ENCODE measurements at regions not wholly inside any gene's neighbourhood (a gene's known extent, or its start where the extent isn't known, plus 50 kb on each side); places are given as distances from the start of the nearest gene placed in this dataset.

GRCh38 chr2:139142252-139142880, 362.2 kb upstream of the NXPH2 start:
- TF ChIP-seq CTCF (IDR thresholded peaks at IDR 0.05; ENCODE audit: borderline replicate concordance) = no peak
- Histone ChIP-seq H3K36me3 (no peaks in the 10 kb centered on the region), H3K4me3 (no peak overlapping the region), H3K27ac (replicated peaks) (no peak overlapping the region), H3K9me3 (replicated peaks) (peaks cover 7% of the 10 kb centered on the region), H3K4me1 (no peaks in the 10 kb centered on the region), H3K27me3 (ENCODE audit: low read depth) (no peaks in the 10 kb centered on the region)
- no peak for DNase-seq
- intact Hi-C loops (cut with micrococcal nuclease) = no loop called here

DNA sequence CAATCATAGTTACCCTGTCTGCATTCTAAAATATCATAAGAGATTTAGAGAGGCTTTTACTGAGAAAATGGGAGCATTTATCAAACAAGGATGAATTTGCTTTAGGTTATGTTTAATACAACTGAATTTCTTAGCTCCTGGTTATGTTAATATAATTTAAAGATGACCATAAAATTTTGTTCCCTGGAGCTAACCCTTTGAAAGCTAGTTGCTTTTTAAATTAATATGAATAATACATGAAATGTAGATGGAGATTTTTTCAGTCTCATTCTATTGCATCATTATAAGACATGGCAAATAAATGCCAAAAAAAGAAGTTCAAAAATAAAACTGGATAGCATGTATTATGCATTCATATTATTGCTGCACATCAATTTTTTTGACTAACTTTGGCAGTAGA, 344.1 kb upstream of the NXPH2 start:
- H3K27ac ChIP-seq (replicated peaks) = no peak overlapping the region
- H3K9me3 ChIP-seq (replicated peaks) = peaks cover 18% of the 10 kb centered on the region
- no peaks in the 10 kb centered on the region for H3K27me3 ChIP-seq (ENCODE audit: low read depth)
- H3K4me3 ChIP-seq = no peak overlapping the region
- intact Hi-C loops (cut with micrococcal nuclease) = no loop called here
- DNase-seq = no peak
- H3K36me3 ChIP-seq = no peaks in the 10 kb centered on the region
- H3K4me1 ChIP-seq = no peaks in the 10 kb centered on the region
- TF ChIP-seq CTCF (IDR thresholded peaks at IDR 0.05; ENCODE audit: borderline replicate concordance) = no peak

DNA sequence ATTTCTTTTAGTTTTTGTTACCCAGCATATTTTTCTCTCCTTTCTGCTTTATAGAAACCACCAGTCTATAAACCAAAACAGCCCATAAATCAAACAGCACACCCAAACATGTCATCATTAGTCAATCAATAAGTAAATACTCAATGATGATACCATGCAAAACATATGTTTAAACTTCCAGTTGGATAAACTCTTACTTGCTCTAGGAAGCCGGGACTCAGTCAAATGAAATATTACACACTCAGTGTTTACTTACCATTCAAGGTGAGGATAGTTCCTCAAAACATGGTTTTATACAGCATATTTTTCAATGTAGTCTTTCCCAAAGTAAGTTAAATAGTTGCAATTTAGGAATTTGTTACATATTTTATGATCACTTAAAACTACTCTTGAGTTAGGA, 343.6 kb upstream of the NXPH2 start:
- Histone ChIP-seq H3K4me1 (no peaks in the 10 kb centered on the region), H3K36me3 (no peaks in the 10 kb centered on the region)
- intact Hi-C loops (cut with micrococcal nuclease) = no loop called here

GRCh38 chr2:139122711-139123158, 342.5 kb upstream of the NXPH2 start:
- H3K27ac ChIP-seq (replicated peaks) = no peak overlapping the region
- no peak for TF ChIP-seq CTCF (IDR thresholded peaks at IDR 0.05; ENCODE audit: borderline replicate concordance)
- H3K27me3 ChIP-seq (ENCODE audit: low read depth) = no peaks in the 10 kb centered on the region
- peaks cover 4% of the 10 kb centered on the region for H3K9me3 ChIP-seq (replicated peaks)
- DNase-seq = no peak
- H3K4me3 ChIP-seq = no peak overlapping the region
- intact Hi-C loops (cut with micrococcal nuclease) = no loop called here
- no peaks in the 10 kb centered on the region for H3K4me1 ChIP-seq
- H3K36me3 ChIP-seq = no peaks in the 10 kb centered on the region

More for the DNA sequence above, 343.6 kb upstream of the NXPH2 start:
- H3K9me3 ChIP-seq (replicated peaks) = peaks cover 14% of the 10 kb centered on the region
- H3K4me3 ChIP-seq = no peak overlapping the region
- DNase-seq = no peak
- no peaks in the 10 kb centered on the region for H3K27me3 ChIP-seq (ENCODE audit: low read depth)
- TF ChIP-seq CTCF (IDR thresholded peaks at IDR 0.05; ENCODE audit: borderline replicate concordance) = no peak
- H3K27ac ChIP-seq (replicated peaks) = no peak overlapping the region

DNA sequence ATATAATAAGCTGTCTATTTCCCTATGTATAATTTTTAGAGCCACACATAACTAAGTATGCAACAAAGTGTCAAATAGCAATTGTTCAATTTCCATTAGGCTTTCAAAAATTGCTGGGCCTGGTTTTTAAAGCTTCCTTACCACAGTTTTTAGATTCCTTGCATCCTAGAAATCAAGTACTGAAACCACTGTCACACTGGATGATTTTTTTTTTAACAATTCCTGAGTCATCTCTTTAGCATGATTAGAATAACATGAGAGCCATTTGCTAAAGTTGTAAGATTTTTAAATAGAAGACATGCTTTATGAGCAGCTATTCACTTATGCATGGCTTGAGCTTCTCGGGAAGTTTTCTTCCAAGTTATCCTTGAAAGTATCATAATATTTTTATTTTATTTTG, 319.5 kb upstream of the NXPH2 start:
- intact Hi-C loops (cut with micrococcal nuclease) = no loop called here
- no peaks in the 10 kb centered on the region for H3K4me1 ChIP-seq
- no peak for DNase-seq
- no peak for TF ChIP-seq CTCF (IDR thresholded peaks at IDR 0.05; ENCODE audit: borderline replicate concordance)
- H3K36me3 ChIP-seq = no peaks in the 10 kb centered on the region
- H3K9me3 ChIP-seq (replicated peaks) = peaks cover 15% of the 10 kb centered on the region
- H3K27me3 ChIP-seq (ENCODE audit: low read depth) = no peaks in the 10 kb centered on the region
- no peak overlapping the region for H3K4me3 ChIP-seq
- H3K27ac ChIP-seq (replicated peaks) = no peak overlapping the region
